ENCODE measurements at regions not wholly inside any gene's neighbourhood (a gene's known extent, or its start where the extent isn't known, plus 50 kb on each side); places are given as distances from the start of the nearest gene placed in this dataset.

DNA sequence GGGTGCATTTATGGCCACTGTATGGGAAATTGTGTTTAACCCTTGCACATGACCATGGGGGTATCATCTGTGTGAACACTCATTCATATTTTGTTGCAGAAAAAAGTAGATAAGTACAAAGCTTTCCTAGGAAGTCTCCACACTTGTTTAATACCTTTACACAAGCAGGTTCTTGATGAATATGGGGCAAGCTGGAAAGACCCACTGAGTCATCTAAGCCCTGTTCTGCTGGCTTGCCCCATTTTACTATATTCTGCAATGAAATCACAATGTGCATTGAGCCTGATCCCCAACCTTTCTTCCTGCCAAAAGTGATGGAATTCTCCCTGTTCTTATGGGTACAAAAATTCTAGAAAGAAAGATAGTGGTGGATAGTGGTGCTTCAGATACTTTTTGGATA is 99.8 kb downstream of the CCDC71L start:
- TF ChIP-seq CTCF (IDR thresholded peaks at IDR 0.05), result no peak
- no peak for TF ChIP-seq POLR2A (IDR thresholded peaks at IDR 0.05)
